ENCODE measurements at regions not wholly inside any gene's neighbourhood (a gene's known extent, or its start where the extent isn't known, plus 50 kb on each side); places are given as distances from the start of the nearest gene placed in this dataset.

DNA sequence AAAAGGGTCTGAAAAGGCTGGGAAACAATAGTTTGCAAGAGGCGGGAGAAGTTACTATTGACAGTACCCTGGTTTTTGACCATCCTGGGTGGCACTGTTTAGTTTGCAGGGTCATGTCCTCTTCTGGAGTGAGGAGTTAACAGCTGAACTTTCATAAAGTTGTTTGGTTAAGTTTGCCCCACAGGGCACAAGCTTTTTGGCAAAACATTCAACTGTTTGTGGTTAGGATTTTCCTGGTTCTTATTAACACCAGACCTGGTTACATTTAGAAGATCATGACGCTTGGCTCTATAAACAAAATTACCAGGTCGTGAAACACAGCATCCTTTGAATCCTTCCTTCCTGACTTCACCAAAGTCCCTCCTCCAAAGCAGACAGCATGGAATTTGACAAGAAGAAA is 106.1 kb downstream of the RIN2 start:
- Histone ChIP-seq H3K4me3 (ENCODE audit: control extremely low read depth in 1 of 5, extremely low read depth in 1 of 5, insufficient read depth in 1 of 5, low read depth in 2 of 5, low read length in 4 of 5) (no peak overlapping the region), H3K9me3 (ENCODE audit: control extremely low read depth in 1 of 3, control insufficient read depth in 2 of 3, insufficient read depth in 1 of 3, low read length in 2 of 3) (peaks cover 0 to 5% (median 1%) of the 10 kb centered on the region in 3 donors), H3K27ac (ENCODE audit: low read length in 2 of 2) (no peak overlapping the region), H3K4me2 (replicated peaks; ENCODE audit: low read depth, low read length, poor library complexity, severe bottlenecking) (no peak overlapping the region), H3K4me1 (ENCODE audit: control insufficient read depth in 2 of 2, insufficient read depth in 2 of 2, low read length in 2 of 2) (no peaks in the 10 kb centered on the region), H3K36me3 (replicated peaks in 1 of 2; ENCODE audit: control extremely low read depth in 1 of 2, control insufficient read depth in 1 of 2, extremely low read depth in 1 of 2, insufficient read depth in 2 of 2, low read length in 1 of 2) (no peaks in the 10 kb centered on the region), H2AFZ (ENCODE audit: insufficient read depth, low read depth, low read length, poor library complexity, severe bottlenecking) (no peak overlapping the region), H4K20me1 (ENCODE audit: control insufficient read depth, insufficient read depth, low read length, poor library complexity, severe bottlenecking) (no peaks in the 10 kb centered on the region), H3K27me3 (replicated peaks in 1 of 4; ENCODE audit: control extremely low read depth in 1 of 4, control insufficient read depth in 3 of 4, insufficient read depth in 4 of 4, low read length in 3 of 4) (peaks cover 0 to 5% (median 2%) of the 10 kb centered on the region in 4 experiments), H3K79me2 (ENCODE audit: control insufficient read depth, insufficient read depth, low read length) (no peaks in the 10 kb centered on the region), H3K9ac (ENCODE audit: low read length) (no peak overlapping the region)
- H3K4me3 Mint-ChIP-seq = no peak overlapping the region
- ChIA-PET CTCF (no interaction called here), POLR2A (no interaction called here)
- no peak for TF ChIP-seq EZH2 (IDR thresholded peaks at IDR 0.05; ENCODE audit: borderline replicate concordance, insufficient read depth, low read depth, low read length, poor library complexity, severe bottlenecking)
- TF ChIP-seq, protein P1, sequence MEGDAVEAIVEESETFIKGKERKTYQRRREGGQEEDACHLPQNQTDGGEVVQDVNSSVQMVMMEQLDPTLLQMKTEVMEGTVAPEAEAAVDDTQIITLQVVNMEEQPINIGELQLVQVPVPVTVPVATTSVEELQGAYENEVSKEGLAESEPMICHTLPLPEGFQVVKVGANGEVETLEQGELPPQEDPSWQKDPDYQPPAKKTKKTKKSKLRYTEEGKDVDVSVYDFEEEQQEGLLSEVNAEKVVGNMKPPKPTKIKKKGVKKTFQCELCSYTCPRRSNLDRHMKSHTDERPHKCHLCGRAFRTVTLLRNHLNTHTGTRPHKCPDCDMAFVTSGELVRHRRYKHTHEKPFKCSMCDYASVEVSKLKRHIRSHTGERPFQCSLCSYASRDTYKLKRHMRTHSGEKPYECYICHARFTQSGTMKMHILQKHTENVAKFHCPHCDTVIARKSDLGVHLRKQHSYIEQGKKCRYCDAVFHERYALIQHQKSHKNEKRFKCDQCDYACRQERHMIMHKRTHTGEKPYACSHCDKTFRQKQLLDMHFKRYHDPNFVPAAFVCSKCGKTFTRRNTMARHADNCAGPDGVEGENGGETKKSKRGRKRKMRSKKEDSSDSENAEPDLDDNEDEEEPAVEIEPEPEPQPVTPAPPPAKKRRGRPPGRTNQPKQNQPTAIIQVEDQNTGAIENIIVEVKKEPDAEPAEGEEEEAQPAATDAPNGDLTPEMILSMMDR (IDR thresholded peaks at IDR 0.05) = no peak
- H3K4me1 Mint-ChIP-seq = no peaks in the 10 kb centered on the region
- intact Hi-C loops (cut with micrococcal nuclease) = no loop called here
- peaks cover 26% of the 10 kb centered on the region for H3K27me3 Mint-ChIP-seq
- no peak for ATAC-seq (ENCODE audit: low read depth)
- no peak for DNase-seq
- no peak overlapping the region for H3K27ac Mint-ChIP-seq
- no peaks in the 10 kb centered on the region for H3K9me3 Mint-ChIP-seq (ENCODE audit: insufficient read depth)
- 44% methylated on average over 3 of the region's 3 CpGs for WGBS (ENCODE audit: insufficient coverage)

DNA sequence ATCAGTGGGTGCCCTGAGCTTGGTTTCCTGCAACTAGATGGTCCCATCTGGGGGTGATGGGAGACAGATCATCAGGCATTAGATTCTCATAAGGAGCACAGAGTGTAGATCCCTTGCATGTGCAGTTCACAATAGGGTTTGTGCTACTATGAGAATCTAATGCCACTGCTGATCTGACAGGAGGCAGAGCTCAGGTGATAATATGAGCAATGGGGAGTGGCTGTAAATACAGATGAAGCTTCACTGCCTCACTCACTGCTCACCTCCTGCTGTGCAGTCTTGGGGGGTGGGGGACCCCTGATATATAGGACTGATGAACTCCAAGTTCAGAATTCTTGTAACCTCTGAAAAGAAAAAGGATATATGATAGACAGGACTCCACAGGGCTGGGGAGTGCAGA is 108.0 kb downstream of the RIN2 start:
- TF ChIP-seq, protein P1 (IDR thresholded peaks at IDR 0.05) = no peak
- TF ChIP-seq EZH2 (IDR thresholded peaks at IDR 0.05; ENCODE audit: borderline replicate concordance, insufficient read depth, low read depth, low read length, poor library complexity, severe bottlenecking) = no peak
- intact Hi-C loops (cut with micrococcal nuclease) = no loop called here
- no peak overlapping the region for H3K4me3 ChIP-seq (ENCODE audit: control extremely low read depth in 1 of 5, extremely low read depth in 1 of 5, insufficient read depth in 1 of 5, low read depth in 2 of 5, low read length in 4 of 5)
- POLR2A ChIA-PET = no interaction called here
- H4K20me1 ChIP-seq (ENCODE audit: control insufficient read depth, insufficient read depth, low read length, poor library complexity, severe bottlenecking) = no peaks in the 10 kb centered on the region
- H3K27me3 Mint-ChIP-seq = peaks cover 13% of the 10 kb centered on the region
- H3K4me1 Mint-ChIP-seq = no peaks in the 10 kb centered on the region
- H3K4me2 ChIP-seq (replicated peaks; ENCODE audit: low read depth, low read length, poor library complexity, severe bottlenecking) = no peak overlapping the region
- H3K4me3 Mint-ChIP-seq = no peak overlapping the region
- no peak overlapping the region for H3K27ac ChIP-seq (ENCODE audit: low read length in 2 of 2)
- H3K27me3 ChIP-seq (replicated peaks in 1 of 4; ENCODE audit: control extremely low read depth in 1 of 4, control insufficient read depth in 3 of 4, insufficient read depth in 4 of 4, low read length in 3 of 4) = no peaks in the 10 kb centered on the region
- no peaks in the 10 kb centered on the region for H3K36me3 ChIP-seq (replicated peaks in 1 of 2; ENCODE audit: control extremely low read depth in 1 of 2, control insufficient read depth in 1 of 2, extremely low read depth in 1 of 2, insufficient read depth in 2 of 2, low read length in 1 of 2)
- H3K9me3 Mint-ChIP-seq (ENCODE audit: insufficient read depth) = no peaks in the 10 kb centered on the region
- ATAC-seq (ENCODE audit: low read depth) (no peak), DNase-seq (no peak)
- no peaks in the 10 kb centered on the region for H3K79me2 ChIP-seq (ENCODE audit: control insufficient read depth, insufficient read depth, low read length)
- H3K9ac ChIP-seq (ENCODE audit: low read length) = no peak overlapping the region
- H3K9me3 ChIP-seq (ENCODE audit: control extremely low read depth in 1 of 3, control insufficient read depth in 2 of 3, insufficient read depth in 1 of 3, low read length in 2 of 3) = peaks cover 0 to 5% (median 1%) of the 10 kb centered on the region in 3 donors
- CTCF ChIA-PET = interaction anchor here (0.9 kb wide), 1 partner anchor 71 kb away, joined by 3 read pairs; no protein-coding TSS in a partner anchor
- H2AFZ ChIP-seq (ENCODE audit: insufficient read depth, low read depth, low read length, poor library complexity, severe bottlenecking) = no peak overlapping the region
- no peak overlapping the region for H3K27ac Mint-ChIP-seq
- H3K4me1 ChIP-seq (ENCODE audit: control insufficient read depth in 2 of 2, insufficient read depth in 2 of 2, low read length in 2 of 2) = no peaks in the 10 kb centered on the region
